Caco-2 (cell line): ENCODE measurements at regions not wholly inside any gene's neighbourhood (a gene's known extent, or its start where the extent isn't known, plus 50 kb on each side); places are given as distances from the start of the nearest gene placed in this dataset.
A peak's percentile ranks its signal among the peaks of the same experiment; 100 is the strongest.

Experiments used
- BruUV-seq: library from RNA; stranded (reverse); fragments of 400-500 nt; replicated peaks from 2 replicates; lab custom pipeline; 2021; lab: Mats Ljungman, UMichigan
- CTCF ChIA-PET: fragments of 300-600 bp; sonication (Branson Sonifier 250); formaldehyde crosslinking; loops from one replicate; lab custom pipeline; 2022; ENCODE audit warnings: antibody characterized with exemption; lab: Charles Lee
- POLR2A ChIA-PET: fragments of 300-600 bp; sonication (Branson Sonifier 250); formaldehyde crosslinking; loops from one replicate; lab custom pipeline; 2022; ENCODE audit warnings: antibody characterized with exemption; lab: Charles Lee
- DNase-seq, 2 experiments: peaks; one replicate each; pipeline versions ENCODE4 v3.0.0 to v3.0.0-alpha.2; 2020 to 2022
- H3K27me3 ChIP-seq: replicated peaks from 2 replicates; pipeline ENCODE4 v1.6.0; 2011; ENCODE audit warnings: low read length; ENCODE audit not compliant: control insufficient read depth, insufficient read depth
- H3K36me3 ChIP-seq: 2 replicates; pipeline ENCODE4 v1.5.1; 2011; ENCODE audit warnings: low read length; ENCODE audit not compliant: control insufficient read depth, insufficient read depth
- H3K4me1 ChIP-seq: fragments of 250-450 bp; sonication (Bioruptor Pico); 2 replicates; pipeline ENCODE4 v1.5.1; 2020; ENCODE audit warnings: mild to moderate bottlenecking
- H3K4me3 ChIP-seq: 2 replicates; pipeline ENCODE4 v1.5.1; 2011; ENCODE audit warnings: low read depth, mild to moderate bottlenecking, control low read depth, low read length
- H3K9me3 ChIP-seq: fragments of 250-450 bp; sonication (Bioruptor Pico); 2 replicates; pipeline ENCODE4 v1.5.1; 2020; ENCODE audit warnings: mild to moderate bottlenecking, moderate library complexity
- H3K27ac Mint-ChIP-seq: one replicate; pipeline ENCODE4 v1.8.0; 2022; ENCODE audit warnings: mixed read lengths; ENCODE audit not compliant: unreplicated experiment
- H3K27me3 Mint-ChIP-seq: one replicate; pipeline ENCODE4 v1.8.0; 2022; ENCODE audit warnings: mixed read lengths; ENCODE audit not compliant: insufficient read depth, unreplicated experiment
- H3K36me3 Mint-ChIP-seq: one replicate; pipeline ENCODE4 v1.8.0; 2022; ENCODE audit warnings: mild to moderate bottlenecking, mixed read lengths; ENCODE audit not compliant: insufficient read depth, unreplicated experiment
- H3K4me1 Mint-ChIP-seq: one replicate; pipeline ENCODE4 v1.8.0; 2022; ENCODE audit warnings: low read depth, mixed read lengths; ENCODE audit not compliant: unreplicated experiment
- H3K4me3 Mint-ChIP-seq: one replicate; pipeline ENCODE4 v1.8.0; 2022; ENCODE audit warnings: mild to moderate bottlenecking, moderate library complexity, mixed read lengths; ENCODE audit not compliant: unreplicated experiment
- H3K9me3 Mint-ChIP-seq: one replicate; pipeline ENCODE4 v1.8.0; 2022; ENCODE audit warnings: mixed read lengths; ENCODE audit not compliant: unreplicated experiment
- CTCF ChIP-seq, 2 experiments: fragments of 200-600 bp in 1 of 2; IDR thresholded peaks; 1 replicate in 1 of 2; 2 replicates in 1 of 2; pipeline versions ENCODE4 v1.5.1 to v1.8.0; 2011 to 2022; ENCODE audit warnings: antibody characterized with exemption in 1 of 2, control low read depth in 1 of 2, inconsistent platforms in 1 of 2, low read depth in 1 of 2, low read length in 1 of 2, mild to moderate bottlenecking in 1 of 2, moderate library complexity in 1 of 2; ENCODE audit not compliant: insufficient read depth in 1 of 2, severe bottlenecking in 1 of 2, unreplicated experiment in 1 of 2
- intact Hi-C: fragments of 100-400 bp; cut with micrococcal nuclease; formaldehyde crosslinking; loops from one replicate; pipeline ENCODE4 v1.10.0; 2022; ENCODE audit not compliant: unreplicated experiment

- no peaks in the 10 kb centered on the region for H3K9me3 Mint-ChIP-seq
- DNase-seq, result peak in 1 of 2 experiments; percentile 8
- no peaks in the 10 kb centered on the region for H3K36me3 ChIP-seq
- H3K27me3 ChIP-seq, result no peaks in the 10 kb centered on the region
- no peak overlapping the region for H3K27ac Mint-ChIP-seq
- ChIA-PET POLR2A (no interaction called here), CTCF (interaction anchor here (0.6 kb wide), 1 partner anchor 202 kb away, joined by 3 read pairs; no protein-coding TSS in a partner anchor)
- H3K9me3 ChIP-seq, result no peaks in the 10 kb centered on the region
- no peaks in the 10 kb centered on the region for H3K4me1 ChIP-seq
- no peak for TF ChIP-seq CTCF (IDR thresholded peaks at IDR 0.05; ENCODE audit: insufficient read depth in 1 of 2, low read depth in 1 of 2, low read length in 1 of 2, severe bottlenecking in 1 of 2, unreplicated experiment in 1 of 2)
- intact Hi-C loops, result no loop called here
- no peak overlapping the region for H3K4me3 ChIP-seq
- H3K27me3 Mint-ChIP-seq, result no peaks in the 10 kb centered on the region
- no TSS peak for BruUV-seq
- H3K4me1 Mint-ChIP-seq, result no peaks in the 10 kb centered on the region
- no peak overlapping the region for H3K4me3 Mint-ChIP-seq
- no peaks in the 10 kb centered on the region for H3K36me3 Mint-ChIP-seq
Observed at GRCh38 chr5:35443803-35444595, 173.7 kb upstream of the SPEF2 start.

DNA sequence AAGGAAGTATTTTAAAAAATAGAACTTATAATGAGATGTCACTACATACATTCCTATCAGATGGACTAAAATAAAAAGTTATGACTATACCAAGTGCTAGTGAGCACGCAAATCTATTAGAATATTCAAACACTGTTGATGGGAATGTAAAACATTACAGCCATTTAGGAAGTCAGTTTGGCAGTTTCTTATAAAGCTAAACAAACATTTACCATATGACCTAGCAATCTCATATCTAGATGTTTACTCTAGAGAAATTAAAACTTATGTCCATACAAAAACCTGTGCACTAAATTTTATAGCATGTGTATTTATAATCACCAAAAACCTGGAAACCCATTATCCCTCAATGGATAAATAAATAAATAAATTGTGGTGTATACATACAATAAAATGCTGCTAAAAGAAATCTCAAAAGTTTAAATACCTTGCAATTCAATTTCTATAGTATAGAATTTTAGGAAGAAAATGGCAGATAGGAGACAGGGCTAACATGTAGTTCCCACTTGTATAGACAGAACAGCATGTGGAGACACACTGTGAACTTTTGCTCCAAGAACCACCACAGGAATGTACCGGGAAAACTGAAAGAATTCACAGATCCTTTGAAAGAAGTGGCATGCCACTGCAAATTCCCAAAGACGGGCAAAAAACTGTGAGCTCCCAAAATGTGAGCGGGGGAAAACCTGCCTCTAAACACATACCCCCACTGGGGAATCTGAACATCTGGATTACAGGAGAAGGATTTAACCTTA lies 174.6 kb upstream of the SPEF2 start:
- no peak for DNase-seq
- no peak overlapping the region for H3K27ac Mint-ChIP-seq
- no peaks in the 10 kb centered on the region for H3K4me1 Mint-ChIP-seq
- Histone ChIP-seq H3K4me3 (no peak overlapping the region), H3K36me3 (no peaks in the 10 kb centered on the region), H3K27me3 (no peaks in the 10 kb centered on the region), H3K4me1 (no peaks in the 10 kb centered on the region), H3K9me3 (no peaks in the 10 kb centered on the region)
- CTCF ChIA-PET, result no interaction called here
- H3K4me3 Mint-ChIP-seq, result no peak overlapping the region
- no TSS peak for BruUV-seq
- no peaks in the 10 kb centered on the region for H3K9me3 Mint-ChIP-seq
- H3K27me3 Mint-ChIP-seq, result peaks cover 7% of the 10 kb centered on the region
- no peak for TF ChIP-seq CTCF (IDR thresholded peaks at IDR 0.05; ENCODE audit: insufficient read depth in 1 of 2, low read depth in 1 of 2, low read length in 1 of 2, severe bottlenecking in 1 of 2, unreplicated experiment in 1 of 2)
- H3K36me3 Mint-ChIP-seq, result no peaks in the 10 kb centered on the region
- intact Hi-C loops, result no loop called here
- POLR2A ChIA-PET, result no interaction called here

GRCh38 chr5:35440409-35440808 lies 177.3 kb upstream of the SPEF2 start:
- no peaks in the 10 kb centered on the region for H3K27me3 ChIP-seq
- Mint-ChIP-seq H3K4me3 (no peak overlapping the region), H3K9me3 (no peaks in the 10 kb centered on the region), H3K4me1 (no peaks in the 10 kb centered on the region), H3K36me3 (no peaks in the 10 kb centered on the region), H3K27me3 (peaks cover 7% of the 10 kb centered on the region), H3K27ac (no peak overlapping the region)
- no peak for TF ChIP-seq CTCF (IDR thresholded peaks at IDR 0.05; ENCODE audit: insufficient read depth in 1 of 2, low read depth in 1 of 2, low read length in 1 of 2, severe bottlenecking in 1 of 2, unreplicated experiment in 1 of 2)
- no peak for DNase-seq
- intact Hi-C loops, result no loop called here
- no peaks in the 10 kb centered on the region for H3K4me1 ChIP-seq
- H3K9me3 ChIP-seq, result no peaks in the 10 kb centered on the region
- H3K4me3 ChIP-seq, result no peak overlapping the region
- H3K36me3 ChIP-seq, result no peaks in the 10 kb centered on the region
- ChIA-PET POLR2A (no interaction called here), CTCF (no interaction called here)
- no TSS peak for BruUV-seq
